ENCODE measurements at regions not wholly inside any gene's neighbourhood (a gene's known extent, or its start where the extent isn't known, plus 50 kb on each side); places are given as distances from the start of the nearest gene placed in this dataset.
A peak's percentile ranks its signal among the peaks of the same experiment; 100 is the strongest.

DNA sequence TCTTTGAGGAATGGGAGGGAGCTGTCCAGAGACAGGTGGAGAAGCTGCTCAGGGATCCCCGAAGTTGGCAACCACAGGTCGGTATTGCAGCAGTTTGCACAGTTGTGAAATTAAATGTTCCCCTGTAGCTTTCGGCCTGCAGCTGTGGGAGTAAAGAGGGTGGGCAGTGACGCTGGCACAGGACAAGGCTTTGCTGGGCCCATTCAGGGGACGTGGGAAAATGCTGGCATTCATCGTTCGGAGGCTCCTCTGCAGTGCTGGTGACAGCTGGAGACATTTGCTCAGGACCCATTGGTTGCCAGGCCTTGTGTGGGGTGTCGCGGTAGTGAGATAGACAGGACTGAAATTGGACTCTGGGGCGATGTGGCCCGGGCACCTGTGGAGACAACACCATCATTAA lies 173.7 kb downstream of the MYCN start:
- TF ChIP-seq, protein P1, sequence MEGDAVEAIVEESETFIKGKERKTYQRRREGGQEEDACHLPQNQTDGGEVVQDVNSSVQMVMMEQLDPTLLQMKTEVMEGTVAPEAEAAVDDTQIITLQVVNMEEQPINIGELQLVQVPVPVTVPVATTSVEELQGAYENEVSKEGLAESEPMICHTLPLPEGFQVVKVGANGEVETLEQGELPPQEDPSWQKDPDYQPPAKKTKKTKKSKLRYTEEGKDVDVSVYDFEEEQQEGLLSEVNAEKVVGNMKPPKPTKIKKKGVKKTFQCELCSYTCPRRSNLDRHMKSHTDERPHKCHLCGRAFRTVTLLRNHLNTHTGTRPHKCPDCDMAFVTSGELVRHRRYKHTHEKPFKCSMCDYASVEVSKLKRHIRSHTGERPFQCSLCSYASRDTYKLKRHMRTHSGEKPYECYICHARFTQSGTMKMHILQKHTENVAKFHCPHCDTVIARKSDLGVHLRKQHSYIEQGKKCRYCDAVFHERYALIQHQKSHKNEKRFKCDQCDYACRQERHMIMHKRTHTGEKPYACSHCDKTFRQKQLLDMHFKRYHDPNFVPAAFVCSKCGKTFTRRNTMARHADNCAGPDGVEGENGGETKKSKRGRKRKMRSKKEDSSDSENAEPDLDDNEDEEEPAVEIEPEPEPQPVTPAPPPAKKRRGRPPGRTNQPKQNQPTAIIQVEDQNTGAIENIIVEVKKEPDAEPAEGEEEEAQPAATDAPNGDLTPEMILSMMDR (IDR thresholded peaks at IDR 0.05; ENCODE audit: low read depth, low read length), result no peak
- Histone ChIP-seq H3K27me3 (no peaks in the 10 kb centered on the region), H3K36me3 (no peaks in the 10 kb centered on the region), H3K4me3 (ENCODE audit: low read depth, low read length) (no peak overlapping the region), H3K4me1 (0 out of 2 replicates have a peak, but pooled peaks cover 2% of the 10 kb centered on the region), H3K9me3 (peaks cover 21% of the 10 kb centered on the region)
- peak; percentile 100 for DNase-seq

DNA sequence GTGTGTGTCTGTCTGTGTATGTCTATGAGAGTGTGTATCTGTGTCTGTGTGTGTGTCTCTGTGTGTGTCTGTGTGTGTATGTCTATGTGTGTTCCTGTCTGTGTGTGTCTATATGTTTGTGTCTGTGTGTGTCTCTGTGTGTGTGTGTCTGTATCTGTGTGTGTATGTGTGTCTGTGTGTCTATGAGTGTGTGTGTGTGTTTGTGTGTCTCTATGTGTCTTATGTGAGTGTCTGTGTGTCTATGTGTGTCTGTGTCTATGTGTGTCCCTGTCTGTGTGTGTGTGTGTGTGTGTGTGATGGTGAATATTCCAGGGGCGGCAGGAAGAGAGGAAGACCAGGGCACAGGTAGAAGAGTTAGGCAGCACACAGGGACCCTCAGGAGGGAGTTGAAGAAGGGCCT lies 173.2 kb downstream of the MYCN start:
- H3K27me3 ChIP-seq, result no peaks in the 10 kb centered on the region

DNA sequence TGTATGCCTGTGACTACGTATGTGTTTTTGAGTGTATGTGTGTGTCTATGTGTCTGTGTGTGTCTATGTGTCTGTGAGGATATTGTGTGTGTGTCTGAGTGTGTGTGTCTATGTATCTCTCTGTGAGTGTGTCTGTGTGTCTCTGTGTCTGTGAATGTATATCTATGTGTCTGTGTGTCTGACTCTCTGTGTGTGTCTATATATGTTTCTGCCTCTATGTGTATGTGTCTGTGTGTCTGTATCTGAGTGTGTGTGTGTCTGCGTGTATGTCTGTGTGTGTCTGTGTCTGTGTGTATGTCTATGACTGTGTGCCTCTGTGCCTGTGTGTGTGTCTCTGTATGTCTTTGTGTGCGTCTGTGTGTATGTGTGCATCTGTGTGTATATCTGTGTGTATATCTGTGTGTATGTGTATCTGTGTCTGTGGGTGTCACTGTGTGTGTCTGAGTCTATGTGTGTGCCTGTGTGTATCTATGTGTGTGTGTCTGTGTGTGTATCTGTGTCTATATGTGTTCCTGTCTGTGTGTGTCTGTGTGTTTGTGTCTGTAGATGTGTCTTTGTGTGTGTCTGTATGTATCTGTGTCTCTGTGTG lies 172.7 kb downstream of the MYCN start:
- Histone ChIP-seq H3K36me3 (no peaks in the 10 kb centered on the region), H3K4me1 (0 out of 2 replicates have a peak, but pooled peaks cover 2% of the 10 kb centered on the region), H3K9me3 (peaks cover 15% of the 10 kb centered on the region), H3K4me3 (ENCODE audit: low read depth, low read length) (no peak overlapping the region), H3K27me3 (no peaks in the 10 kb centered on the region)
- peak; percentile 90 for DNase-seq
- TF ChIP-seq, protein P1 (IDR thresholded peaks at IDR 0.05; ENCODE audit: low read depth, low read length), result no peak

More for the DNA sequence above, 173.2 kb downstream of the MYCN start:
- Histone ChIP-seq H3K9me3 (peaks cover 19% of the 10 kb centered on the region), H3K4me1 (0 out of 2 replicates have a peak, but pooled peaks cover 2% of the 10 kb centered on the region), H3K4me3 (ENCODE audit: low read depth, low read length) (no peak overlapping the region), H3K36me3 (no peaks in the 10 kb centered on the region)
- TF ChIP-seq, protein P1 (IDR thresholded peaks at IDR 0.05; ENCODE audit: low read depth, low read length), result no peak
- no peak for DNase-seq

DNA sequence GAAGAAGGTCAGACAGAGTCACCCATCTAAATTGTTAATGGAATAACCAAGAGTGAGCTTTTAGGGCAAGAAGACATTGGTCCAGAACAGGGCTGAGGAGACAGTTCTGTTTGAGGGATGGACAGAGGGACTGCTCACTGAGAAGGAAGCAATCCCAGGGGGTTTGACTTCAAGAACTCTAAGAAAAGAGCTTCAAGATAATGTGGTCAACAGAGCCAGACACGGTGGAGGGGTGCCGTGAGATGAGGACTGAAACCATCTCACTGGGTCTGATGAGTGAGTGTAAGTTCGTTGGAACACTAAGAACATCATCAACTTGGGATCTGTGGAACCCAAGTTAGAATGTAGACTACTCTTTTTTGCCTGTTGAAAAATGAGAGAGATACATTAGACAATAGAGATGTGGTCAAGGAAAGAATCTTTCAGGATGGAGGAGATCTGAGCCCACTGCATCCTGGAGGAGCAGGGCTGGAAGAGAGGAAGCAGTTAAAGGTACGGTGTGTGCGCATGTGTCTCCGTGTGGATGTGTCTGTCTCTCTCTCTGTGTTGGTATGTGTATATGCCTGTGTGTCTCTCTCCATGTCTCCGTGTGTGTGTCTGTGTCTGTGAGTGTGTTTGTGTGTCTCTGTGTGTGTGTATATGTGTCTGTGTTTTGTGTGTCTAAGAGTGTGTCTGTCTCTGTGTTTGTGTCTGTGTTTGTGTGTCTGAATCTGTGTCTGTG lies 172.1 kb downstream of the MYCN start:
- H3K4me3 ChIP-seq (ENCODE audit: low read depth, low read length), result no peak overlapping the region
- peaks cover 17% of the 10 kb centered on the region for H3K9me3 ChIP-seq
- no peaks in the 10 kb centered on the region for H3K27me3 ChIP-seq
- H3K36me3 ChIP-seq, result no peaks in the 10 kb centered on the region
- DNase-seq, result peak; percentile 96
- H3K4me1 ChIP-seq, result 0 out of 2 replicates have a peak, but pooled peaks cover 2% of the 10 kb centered on the region
- TF ChIP-seq, protein P1 (IDR thresholded peaks at IDR 0.05; ENCODE audit: low read depth, low read length), result no peak

DNA sequence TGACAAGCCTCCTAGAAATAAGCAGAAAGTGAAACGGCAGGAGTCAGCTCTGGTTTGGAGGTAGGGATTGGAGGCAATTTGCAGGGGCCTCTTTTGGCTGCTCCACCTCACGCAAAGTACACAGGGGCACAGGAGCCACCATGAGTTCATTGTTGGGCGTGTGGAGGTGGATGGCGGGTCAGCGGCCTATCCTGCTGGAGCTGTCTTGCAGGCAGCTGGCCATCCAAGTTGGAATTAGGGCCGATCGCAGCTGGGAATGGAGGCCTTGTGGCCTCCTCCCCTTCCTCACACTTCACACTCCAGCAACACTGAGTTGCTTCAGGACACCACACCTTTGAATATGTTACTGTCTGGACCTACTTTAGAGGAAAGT lies 171.5 kb downstream of the MYCN start:
- Histone ChIP-seq H3K9me3 (peaks cover 14% of the 10 kb centered on the region; the same call in 1 of the 2 replicates), H3K4me1 (peaks cover 5% of the 10 kb centered on the region), H3K4me3 (ENCODE audit: low read depth, low read length) (no peak overlapping the region), H3K27me3 (no peaks in the 10 kb centered on the region), H3K36me3 (no peaks in the 10 kb centered on the region)
- TF ChIP-seq, protein P1 (IDR thresholded peaks at IDR 0.05; ENCODE audit: low read depth, low read length), result no peak
- peak; percentile 100 for DNase-seq

DNA sequence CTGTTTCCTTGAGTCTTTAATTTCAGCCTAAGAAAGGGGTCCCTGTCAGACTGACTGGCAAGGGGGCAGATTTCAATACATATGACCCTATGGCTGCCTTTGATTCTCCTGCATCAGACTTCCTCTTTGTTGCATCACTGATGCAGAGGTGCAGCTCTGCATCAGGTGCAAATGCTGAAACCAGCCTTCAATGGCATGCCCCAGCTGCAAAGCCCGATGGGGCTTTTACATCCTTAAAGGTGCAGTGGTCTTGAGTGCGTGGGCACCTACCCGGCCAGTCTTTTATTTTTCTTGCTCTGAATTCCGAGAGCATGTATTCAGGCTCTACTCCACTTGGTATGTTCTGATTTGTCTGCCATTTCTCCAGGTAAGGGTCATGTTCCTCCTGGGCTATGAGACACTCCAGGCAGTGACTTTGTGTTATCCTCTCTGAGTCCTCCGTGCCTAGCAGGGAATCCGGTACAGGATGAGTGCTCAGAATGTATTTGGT lies 169.5 kb downstream of the MYCN start:
- no peaks in the 10 kb centered on the region for H3K27me3 ChIP-seq
- no peak overlapping the region for H3K4me3 ChIP-seq (ENCODE audit: low read depth, low read length)
- H3K4me1 ChIP-seq, result peaks cover 24% of the 10 kb centered on the region
- TF ChIP-seq, protein P1 (IDR thresholded peaks at IDR 0.05; ENCODE audit: low read depth, low read length), result no peak
- DNase-seq, result peak; percentile 96
- H3K9me3 ChIP-seq, result peaks cover 13% of the 10 kb centered on the region; the same call in 1 of the 2 replicates
- H3K36me3 ChIP-seq, result no peaks in the 10 kb centered on the region
